IMR-90 (cell line): ENCODE measurements at regions not wholly inside any gene's neighbourhood (a gene's known extent, or its start where the extent isn't known, plus 50 kb on each side); places are given as distances from the start of the nearest gene placed in this dataset.

ENCODE experiments used
- CTCF ChIP-seq: conservative IDR thresholded peaks from 2 replicates; pipeline ENCODE4 v1.5.1; 2012; ENCODE audit warnings: mild to moderate bottlenecking, low read depth, low read length, improper control_type of control experiment
- RFX5 ChIP-seq: IDR thresholded peaks from 2 replicates; pipeline ENCODE4 v1.8.0; 2012; ENCODE audit warnings: low read depth, mild to moderate bottlenecking, low read length, moderate library complexity

GRCh38 chr4:135418353-135418752, 1216.8 kb upstream of the PABPC4L start:
- TF ChIP-seq RFX5, result no peak
- peak; percentile 39 for TF ChIP-seq CTCF
